GM21367 (cell line): ENCODE measurements at regions not wholly inside any gene's neighbourhood (a gene's known extent, or its start where the extent isn't known, plus 50 kb on each side); places are given as distances from the start of the nearest gene placed in this dataset.
"Not testable (repeated sequence)": the region's sequence is repeated elsewhere in the genome, so short reads cannot be mapped to it uniquely, and the experiment has no call there.

Source experiments
- ATAC-seq: cut with Tn5 transposase; IDR thresholded peaks from one replicate; pipeline ENCODE4 v1.9.1; 2021; ENCODE audit not compliant: unreplicated experiment

- ATAC-seq = no peak
These were observed 552.1 kb downstream of the PYDC2 start for GRCh38 chr3:192013110-192013509.

- ATAC-seq = no peak
These were observed 561.4 kb downstream of the PYDC2 start for GRCh38 chr3:192022412-192022811.

DNA sequence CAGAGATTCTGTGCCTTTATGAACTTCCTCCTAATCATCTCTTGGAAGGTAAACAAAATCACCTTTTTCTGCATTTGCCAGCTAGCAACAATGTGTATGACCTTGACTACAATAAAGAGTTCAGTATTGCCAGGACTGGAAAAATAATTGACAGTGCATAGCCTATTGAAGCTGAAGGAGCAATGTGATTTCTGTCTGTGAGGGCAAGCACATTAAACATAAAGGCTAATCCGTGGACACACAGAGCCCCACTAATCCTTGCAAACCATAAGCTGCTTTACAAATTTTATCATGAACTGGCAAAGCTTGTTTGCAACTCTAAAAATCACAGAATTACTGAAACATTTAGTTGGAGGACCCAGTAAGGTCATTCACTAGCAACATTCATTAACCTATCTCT is 563.8 kb downstream of the PYDC2 start:
- ATAC-seq = no peak

DNA sequence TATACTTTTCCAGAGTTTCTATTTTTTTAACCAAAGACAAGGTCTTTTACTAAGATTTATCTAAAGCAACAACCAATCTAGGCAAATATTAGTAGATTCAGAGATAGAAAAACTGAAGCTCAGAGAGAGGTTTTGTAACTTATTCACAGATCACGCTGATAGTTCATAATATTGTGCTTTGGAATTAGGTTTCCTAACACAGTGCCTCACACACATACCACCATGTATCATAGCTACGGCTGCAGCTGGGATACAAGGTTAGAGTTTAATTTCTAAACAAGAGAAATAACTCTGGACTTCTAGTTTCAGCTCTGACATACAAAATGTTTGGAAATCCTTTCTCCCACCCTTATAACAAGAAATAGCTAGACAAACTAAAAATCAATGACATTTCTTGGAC is 565.7 kb downstream of the PYDC2 start:
- no peak for ATAC-seq

GRCh38 chr3:192031941-192032340 is 571.0 kb downstream of the PYDC2 start:
- ATAC-seq = no peak

- ATAC-seq = no peak
These were observed 572.3 kb downstream of the PYDC2 start for GRCh38 chr3:192033246-192033645.

GRCh38 chr3:192038726-192039125 is 577.8 kb downstream of the PYDC2 start:
- no peak for ATAC-seq

- no peak for ATAC-seq
These were observed 578.6 kb downstream of the PYDC2 start for GRCh38 chr3:192039593-192039992.

- no peak for ATAC-seq
These were observed 579.5 kb downstream of the PYDC2 start for GRCh38 chr3:192040282-192041043.

GRCh38 chr3:192042116-192042515 is 581.2 kb downstream of the PYDC2 start:
- ATAC-seq = peak; percentile 98

DNA sequence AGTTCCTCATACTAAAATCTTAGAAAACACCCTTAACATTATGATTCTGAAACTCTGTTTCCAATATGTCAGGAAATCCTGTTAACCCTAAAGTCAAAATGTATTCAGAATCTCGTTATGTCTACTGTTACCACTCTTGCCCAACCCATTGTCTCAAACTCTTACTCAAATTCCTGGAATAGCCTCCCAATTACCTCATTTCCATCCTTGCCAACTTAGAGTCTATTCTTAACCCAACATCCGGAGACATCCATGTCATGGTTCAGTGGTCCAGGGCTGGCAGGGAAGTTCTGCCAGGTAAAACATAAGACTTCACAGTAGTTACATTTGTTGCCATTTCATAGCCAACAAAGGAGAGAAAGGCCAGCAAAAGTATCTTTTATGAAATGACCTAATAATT is 593.9 kb downstream of the PYDC2 start:
- no peak for ATAC-seq

DNA sequence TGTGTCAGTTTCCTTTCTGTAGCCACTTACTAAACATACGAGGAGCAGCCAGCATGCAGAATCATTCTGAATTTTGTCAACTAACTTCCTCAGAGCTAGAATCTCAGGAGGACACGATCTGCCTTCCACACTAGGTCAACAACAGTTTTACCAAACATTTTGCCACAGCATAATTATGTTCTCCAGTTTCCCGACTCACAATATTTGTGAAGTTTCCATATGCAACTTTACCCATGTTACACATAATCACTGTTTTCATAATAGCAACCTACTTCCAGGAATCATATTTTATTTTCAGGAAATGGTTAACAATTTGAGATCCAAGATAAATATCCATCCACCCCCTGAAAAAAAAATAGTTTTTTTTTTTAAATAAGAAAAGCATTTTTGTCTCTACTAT is 595.0 kb downstream of the PYDC2 start:
- ATAC-seq = no peak

- ATAC-seq = no peak
These were observed 596.3 kb downstream of the PYDC2 start for GRCh38 chr3:192057261-192057660.

DNA sequence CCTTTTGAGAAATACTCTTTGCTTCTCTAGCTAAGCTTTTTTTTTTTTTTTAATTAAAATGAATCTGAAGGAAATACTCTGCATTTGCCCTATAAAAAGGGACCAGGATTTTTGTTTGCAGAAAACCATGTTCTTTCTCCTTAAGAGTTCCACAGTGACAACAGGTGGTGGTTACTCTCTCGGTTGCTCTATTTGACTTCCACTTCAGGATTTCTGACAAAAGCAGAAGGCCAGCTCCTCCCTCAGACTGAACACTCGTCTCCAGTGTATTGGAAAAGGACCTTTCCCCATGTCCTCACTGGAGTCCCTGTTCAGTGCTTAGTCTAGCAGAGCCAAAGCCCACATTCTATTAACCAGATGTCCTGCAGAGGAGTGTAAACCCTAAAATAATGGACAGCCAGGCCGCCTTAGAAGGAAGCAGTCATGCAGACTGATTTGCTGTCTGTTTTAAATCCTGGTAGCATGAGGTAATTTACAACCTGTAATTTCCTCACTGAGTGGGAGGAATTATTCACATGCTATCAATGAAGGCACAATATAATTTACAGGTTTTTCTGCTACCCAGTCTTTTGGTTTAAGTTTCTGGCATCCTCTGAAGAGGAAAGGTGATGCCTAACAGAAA is 599.3 kb downstream of the PYDC2 start:
- ATAC-seq = no peak

GRCh38 chr3:192061426-192061825 is 600.5 kb downstream of the PYDC2 start:
- no peak for ATAC-seq

- ATAC-seq = no peak
These were observed 601.2 kb downstream of the PYDC2 start for GRCh38 chr3:192062186-192062585.

DNA sequence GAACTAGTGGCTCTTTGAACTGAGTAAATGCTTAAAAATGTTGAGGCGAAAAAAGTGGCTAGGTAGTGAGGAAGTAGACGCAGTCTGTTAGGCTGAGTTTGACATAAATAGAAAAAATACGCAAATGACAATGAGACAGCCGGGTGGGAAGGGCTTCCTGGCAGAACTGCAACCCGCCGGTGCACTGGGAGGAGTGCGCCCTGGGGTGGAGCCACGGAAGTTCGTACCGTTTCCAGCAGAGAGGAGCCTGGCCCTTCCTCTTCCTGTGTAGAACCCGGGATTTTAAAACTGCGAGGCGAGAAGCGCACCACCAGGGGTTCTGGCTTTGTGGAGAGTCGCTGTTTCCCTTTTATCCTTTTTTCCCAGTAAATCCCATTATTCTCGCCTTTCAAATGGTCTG is 602.6 kb downstream of the PYDC2 start:
- ATAC-seq = peak; percentile 89

GRCh38 chr3:192064959-192065358 is 604.0 kb downstream of the PYDC2 start:
- ATAC-seq = no peak

GRCh38 chr3:192066253-192066652 is 605.3 kb downstream of the PYDC2 start:
- ATAC-seq = not testable (repeated sequence)

DNA sequence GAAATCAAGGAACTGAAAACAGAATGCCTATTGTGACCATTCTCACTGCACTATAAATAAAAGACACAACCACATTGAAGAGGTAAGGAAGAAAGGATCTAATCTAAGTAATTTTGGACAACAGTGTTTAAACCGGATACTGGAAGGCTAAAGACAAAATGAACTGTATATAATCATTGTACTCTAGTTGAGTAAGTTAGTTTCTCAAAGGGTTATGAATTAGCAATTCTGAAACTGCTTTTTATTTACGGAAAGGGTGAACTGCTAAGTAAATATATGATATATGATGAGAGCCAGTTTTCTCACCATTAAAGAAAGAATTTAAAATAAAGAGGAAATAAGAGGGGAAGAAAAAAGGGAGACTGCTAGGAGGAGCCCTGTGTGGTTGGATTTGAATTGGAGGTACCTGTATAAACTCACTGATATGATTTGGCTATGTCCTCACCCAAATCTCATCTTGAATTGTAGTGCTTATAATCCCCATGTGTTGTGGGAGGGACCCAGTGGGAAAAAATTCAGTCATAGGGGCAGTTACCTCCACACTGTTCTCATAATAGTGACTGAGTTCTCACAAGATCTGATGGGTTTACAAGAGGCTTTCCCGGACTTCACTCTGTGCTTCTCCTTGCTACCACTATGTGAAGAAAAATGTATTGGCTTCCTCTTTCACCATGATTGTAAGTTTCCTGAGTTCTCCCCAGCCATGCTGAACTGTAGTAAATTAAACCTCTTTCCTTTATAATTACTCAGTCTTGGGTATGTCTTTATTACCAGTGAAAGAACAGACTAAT is 607.7 kb downstream of the PYDC2 start:
- ATAC-seq = peak; percentile 73

GRCh38 chr3:192077795-192078497 is 617.0 kb downstream of the PYDC2 start:
- no peak for ATAC-seq
